Neural crest cell (in vitro differentiated cells): ENCODE measurements at regions not wholly inside any gene's neighbourhood (a gene's known extent, or its start where the extent isn't known, plus 50 kb on each side); places are given as distances from the start of the nearest gene placed in this dataset.
A peak's percentile ranks its signal among the peaks of the same experiment; 100 is the strongest.

Experiments
- DNase-seq: peaks from one replicate; pipeline ENCODE4 v3.0.0; 2021; ENCODE audit warnings: low read depth, mixed read lengths, low spot score
- H3K27ac Mint-ChIP-seq: one replicate; pipeline ENCODE4 v1.8.0; 2021; ENCODE audit warnings: mild to moderate bottlenecking, mixed read lengths; ENCODE audit not compliant: unreplicated experiment
- H3K27me3 Mint-ChIP-seq: 2 replicates; pipeline ENCODE4 v1.8.0; 2021; ENCODE audit warnings: low read depth, mild to moderate bottlenecking, mixed read lengths
- H3K36me3 Mint-ChIP-seq: 2 replicates; pipeline ENCODE4 v1.8.0; 2021; ENCODE audit warnings: low read depth, mild to moderate bottlenecking, mixed read lengths
- H3K4me1 Mint-ChIP-seq: 2 replicates; pipeline ENCODE4 v1.8.0; 2021; ENCODE audit warnings: mixed read lengths
- H3K4me3 Mint-ChIP-seq: one replicate; pipeline ENCODE4 v1.8.0; 2021; ENCODE audit warnings: mild to moderate bottlenecking, mixed read lengths
- H3K9me3 Mint-ChIP-seq: 2 replicates; pipeline ENCODE4 v1.8.0; 2021; ENCODE audit warnings: mixed read lengths
- CTCF ChIP-seq: fragments of 200-600 bp; sonication (generic); conservative IDR thresholded peaks from 2 replicates; pipeline ENCODE4 v1.5.0; 2021; ENCODE audit warnings: antibody characterized with exemption, mild to moderate bottlenecking

GRCh38 chr6:56382416-56382940 is 135.1 kb upstream of the COL21A1 start:
- Mint-ChIP-seq H3K27me3 (no peaks in the 10 kb centered on the region), H3K9me3 (peaks cover 8% of the 10 kb centered on the region), H3K36me3 (no peaks in the 10 kb centered on the region), H3K4me3 (no peak overlapping the region), H3K4me1 (peaks cover 23% of the 10 kb centered on the region), H3K27ac (peak overlapping the region; percentile 63)
- no peak for DNase-seq
- no peak for TF ChIP-seq CTCF

DNA sequence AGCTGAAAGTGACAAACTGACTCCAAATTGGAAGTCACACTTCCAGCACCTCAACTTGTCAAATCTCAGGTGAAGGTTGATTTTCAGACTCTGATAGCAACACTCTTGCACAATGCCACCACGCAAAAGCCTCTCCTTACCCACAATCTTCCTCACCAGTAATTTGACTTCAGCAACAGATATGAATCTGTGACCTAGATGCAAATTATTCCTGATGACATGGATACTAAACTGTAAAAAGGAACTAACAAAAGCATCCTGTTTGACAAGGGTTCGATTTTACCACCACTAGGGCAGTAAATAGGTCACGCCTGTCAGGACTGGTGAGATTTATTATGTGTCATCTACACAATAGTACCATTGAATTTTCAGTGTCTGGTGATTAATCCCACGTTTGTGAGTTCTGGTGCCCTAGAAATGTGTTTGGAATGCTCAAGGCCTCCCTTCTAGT is 134.4 kb upstream of the COL21A1 start:
- DNase-seq: no peak
- TF ChIP-seq CTCF: no peak
- Mint-ChIP-seq H3K27ac (peak overlapping the region; percentile 83), H3K4me3 (no peak overlapping the region), H3K9me3 (peaks cover 8% of the 10 kb centered on the region), H3K27me3 (no peaks in the 10 kb centered on the region), H3K4me1 (peaks cover 23% of the 10 kb centered on the region), H3K36me3 (no peaks in the 10 kb centered on the region)

- DNase-seq: no peak
- TF ChIP-seq CTCF: no peak
- peaks cover 8% of the 10 kb centered on the region for H3K9me3 Mint-ChIP-seq
- no peak overlapping the region for H3K27ac Mint-ChIP-seq
- H3K36me3 Mint-ChIP-seq: no peaks in the 10 kb centered on the region
- peaks cover 23% of the 10 kb centered on the region for H3K4me1 Mint-ChIP-seq
- no peak overlapping the region for H3K4me3 Mint-ChIP-seq
- H3K27me3 Mint-ChIP-seq: no peaks in the 10 kb centered on the region
Measured at GRCh38 chr6:56380476-56380875, 133.1 kb upstream of the COL21A1 start.

GRCh38 chr6:56378966-56379585 is 131.7 kb upstream of the COL21A1 start:
- Mint-ChIP-seq H3K4me1 (peaks cover 23% of the 10 kb centered on the region), H3K4me3 (no peak overlapping the region), H3K27me3 (no peaks in the 10 kb centered on the region), H3K36me3 (no peaks in the 10 kb centered on the region), H3K9me3 (peaks cover 8% of the 10 kb centered on the region), H3K27ac (no peak overlapping the region)
- no peak for TF ChIP-seq CTCF
- no peak for DNase-seq

- Mint-ChIP-seq H3K27ac (no peak overlapping the region), H3K27me3 (no peaks in the 10 kb centered on the region), H3K9me3 (peaks cover 8% of the 10 kb centered on the region), H3K4me1 (peaks cover 23% of the 10 kb centered on the region), H3K4me3 (no peak overlapping the region), H3K36me3 (no peaks in the 10 kb centered on the region)
- TF ChIP-seq CTCF: no peak
- no peak for DNase-seq
Measured at GRCh38 chr6:56378507-56378906, 131.1 kb upstream of the COL21A1 start.
